ENCODE measurements at regions not wholly inside any gene's neighbourhood (a gene's known extent, or its start where the extent isn't known, plus 50 kb on each side); places are given as distances from the start of the nearest gene placed in this dataset.

- no peak overlapping the region for H3K4me2 ChIP-seq (replicated peaks; ENCODE audit: low read depth, low read length, poor library complexity, severe bottlenecking)
- peaks cover 2% of the 10 kb centered on the region for H3K9me3 Mint-ChIP-seq (ENCODE audit: insufficient read depth)
- H3K4me3 Mint-ChIP-seq, result no peak overlapping the region
- no peaks in the 10 kb centered on the region for H3K27me3 Mint-ChIP-seq
- H3K36me3 ChIP-seq (replicated peaks in 1 of 2; ENCODE audit: control extremely low read depth in 1 of 2, control insufficient read depth in 1 of 2, extremely low read depth in 1 of 2, insufficient read depth in 2 of 2, low read length in 1 of 2), result no peaks in the 10 kb centered on the region
- H3K4me1 Mint-ChIP-seq, result no peaks in the 10 kb centered on the region
- TF ChIP-seq EZH2 (IDR thresholded peaks at IDR 0.05; ENCODE audit: borderline replicate concordance, insufficient read depth, low read depth, low read length, poor library complexity, severe bottlenecking), result no peak
- no peak for TF ChIP-seq CTCF (IDR thresholded peaks at IDR 0.05)
- ChIA-PET POLR2A (no interaction called here), CTCF (no interaction called here)
- no peak overlapping the region for H3K9ac ChIP-seq (ENCODE audit: low read length)
- WGBS (ENCODE audit: insufficient coverage), result 70% methylated on average over 1 of the region's 1 CpG
- intact Hi-C loops (cut with micrococcal nuclease), result no loop called here
- H4K20me1 ChIP-seq (ENCODE audit: control insufficient read depth, insufficient read depth, low read length, poor library complexity, severe bottlenecking), result no peaks in the 10 kb centered on the region
- no peaks in the 10 kb centered on the region for H3K4me1 ChIP-seq (ENCODE audit: control insufficient read depth in 2 of 2, insufficient read depth in 2 of 2, low read length in 2 of 2)
- H2AFZ ChIP-seq (ENCODE audit: insufficient read depth, low read depth, low read length, poor library complexity, severe bottlenecking), result no peak overlapping the region
- ATAC-seq (ENCODE audit: low read depth) (no peak), DNase-seq (no peak)
- no peak overlapping the region for H3K27ac ChIP-seq (ENCODE audit: low read length in 2 of 2)
- H3K27me3 ChIP-seq (replicated peaks in 1 of 4; ENCODE audit: control extremely low read depth in 1 of 4, control insufficient read depth in 3 of 4, insufficient read depth in 4 of 4, low read length in 3 of 4), result no peaks in the 10 kb centered on the region
- H3K79me2 ChIP-seq (ENCODE audit: control insufficient read depth, insufficient read depth, low read length), result no peaks in the 10 kb centered on the region
- peaks cover 0 to 6% (median 0%) of the 10 kb centered on the region in 3 donors for H3K9me3 ChIP-seq (ENCODE audit: control extremely low read depth in 1 of 3, control insufficient read depth in 2 of 3, insufficient read depth in 1 of 3, low read length in 2 of 3)
- no peak overlapping the region for H3K4me3 ChIP-seq (ENCODE audit: control extremely low read depth in 1 of 5, extremely low read depth in 1 of 5, insufficient read depth in 1 of 5, low read depth in 2 of 5, low read length in 4 of 5)
- H3K27ac Mint-ChIP-seq, result no peak overlapping the region
These were observed 221.9 kb downstream of the LRRN1 start for GRCh38 chr3:4021162-4021561.

- Histone ChIP-seq H3K27me3 (replicated peaks in 1 of 4; ENCODE audit: control extremely low read depth in 1 of 4, control insufficient read depth in 3 of 4, insufficient read depth in 4 of 4, low read length in 3 of 4) (no peaks in the 10 kb centered on the region), H3K4me1 (ENCODE audit: control insufficient read depth in 2 of 2, insufficient read depth in 2 of 2, low read length in 2 of 2) (no peaks in the 10 kb centered on the region), H3K4me2 (replicated peaks; ENCODE audit: low read depth, low read length, poor library complexity, severe bottlenecking) (no peak overlapping the region), H3K9ac (ENCODE audit: low read length) (no peak overlapping the region), H3K36me3 (replicated peaks in 1 of 2; ENCODE audit: control extremely low read depth in 1 of 2, control insufficient read depth in 1 of 2, extremely low read depth in 1 of 2, insufficient read depth in 2 of 2, low read length in 1 of 2) (no peaks in the 10 kb centered on the region), H4K20me1 (ENCODE audit: control insufficient read depth, insufficient read depth, low read length, poor library complexity, severe bottlenecking) (no peaks in the 10 kb centered on the region), H2AFZ (ENCODE audit: insufficient read depth, low read depth, low read length, poor library complexity, severe bottlenecking) (no peak overlapping the region), H3K9me3 (ENCODE audit: control extremely low read depth in 1 of 3, control insufficient read depth in 2 of 3, insufficient read depth in 1 of 3, low read length in 2 of 3) (no peaks in the 10 kb centered on the region), H3K4me3 (ENCODE audit: control extremely low read depth in 1 of 5, extremely low read depth in 1 of 5, insufficient read depth in 1 of 5, low read depth in 2 of 5, low read length in 4 of 5) (no peak overlapping the region), H3K79me2 (ENCODE audit: control insufficient read depth, insufficient read depth, low read length) (no peaks in the 10 kb centered on the region), H3K27ac (ENCODE audit: low read length in 2 of 2) (no peak overlapping the region)
- TF ChIP-seq EZH2 (IDR thresholded peaks at IDR 0.05; ENCODE audit: borderline replicate concordance, insufficient read depth, low read depth, low read length, poor library complexity, severe bottlenecking) (no peak), CTCF (IDR thresholded peaks at IDR 0.05) (no peak)
- Mint-ChIP-seq H3K4me1 (no peaks in the 10 kb centered on the region), H3K9me3 (ENCODE audit: insufficient read depth) (no peaks in the 10 kb centered on the region), H3K27me3 (no peaks in the 10 kb centered on the region), H3K27ac (no peak overlapping the region), H3K4me3 (no peak overlapping the region)
- ATAC-seq (ENCODE audit: low read depth) (no peak), DNase-seq (no peak)
- ChIA-PET CTCF (no interaction called here), POLR2A (no interaction called here)
- WGBS (ENCODE audit: insufficient coverage), result 95% methylated on average over 6 of the region's 7 CpGs
- intact Hi-C loops (cut with micrococcal nuclease), result no loop called here
These were observed 229.9 kb downstream of the LRRN1 start for GRCh38 chr3:4029135-4029534.

All from B cell (primary cell).